ENCODE measurements at regions not wholly inside any gene's neighbourhood (a gene's known extent, or its start where the extent isn't known, plus 50 kb on each side); places are given as distances from the start of the nearest gene placed in this dataset.

DNA sequence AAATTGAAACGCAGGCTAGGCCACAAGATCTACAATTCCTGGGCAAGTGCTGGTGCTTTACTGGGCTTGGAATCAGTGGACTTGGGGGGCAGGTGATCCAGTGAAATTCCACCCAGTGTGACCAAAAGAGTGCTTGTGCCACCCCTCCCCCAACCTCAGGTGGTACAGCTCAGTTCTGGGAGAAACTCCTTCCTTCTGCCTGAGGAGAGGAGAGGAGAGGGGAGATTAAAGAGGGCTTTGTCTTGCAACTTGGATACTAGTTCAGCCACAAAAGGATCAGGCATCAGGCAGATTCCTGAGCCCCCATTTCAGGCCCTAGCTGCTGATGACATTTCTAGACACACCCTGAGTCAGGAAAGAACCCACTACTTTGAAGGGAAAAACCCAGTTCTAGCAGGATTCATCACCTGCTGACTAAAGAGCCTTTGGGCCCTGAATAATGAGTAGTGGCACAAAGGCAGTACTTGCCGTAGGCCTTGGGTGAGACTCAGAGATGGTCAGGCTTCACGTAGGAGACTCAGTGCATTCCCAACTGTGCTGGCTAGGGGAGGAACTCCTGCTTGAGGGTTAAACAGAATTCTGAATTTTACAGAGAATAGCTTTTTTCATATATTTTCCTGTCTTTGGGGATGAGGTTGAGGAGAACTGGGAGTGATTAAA is 446.7 kb downstream of the BMP2 start:
- Histone ChIP-seq H3K4me3 (ENCODE audit: low read depth in 1 of 3, low read length in 3 of 3) (no peak overlapping the region), H3K36me3 (ENCODE audit: control insufficient read depth in 4 of 4, insufficient read depth in 3 of 4, low read depth in 1 of 4, low read length in 3 of 4) (no peaks in the 10 kb centered on the region), H3K4me1 (ENCODE audit: control insufficient read depth in 4 of 4, insufficient read depth in 4 of 4, low read length in 3 of 4) (peaks cover 0 to 5% (median 1%) of the 10 kb centered on the region in 4 donors), H3K27me3 (ENCODE audit: control insufficient read depth in 4 of 4, insufficient read depth in 4 of 4, low read length in 3 of 4) (no peaks in the 10 kb centered on the region), H3K9ac (ENCODE audit: low read depth in 1 of 2, low read length in 2 of 2) (no peak overlapping the region), H3K9me3 (ENCODE audit: control insufficient read depth in 4 of 4, low read length in 3 of 4) (no peaks in the 10 kb centered on the region), H3K27ac (ENCODE audit: low read depth in 1 of 2, low read length in 2 of 2) (no peak overlapping the region)
- WGBS, result 92% methylated on average over 3 of the region's 3 CpGs
- TF ChIP-seq CTCF (IDR thresholded peaks at IDR 0.05; ENCODE audit: low read depth, low read length, missing input control) (no peak), RXRA (IDR thresholded peaks at IDR 0.05) (no peak)
- no peak for DNase-seq (ENCODE audit: low spot score)

GRCh38 chr20:7217606-7218005 is 450.1 kb downstream of the BMP2 start:
- Histone ChIP-seq H3K9me3 (ENCODE audit: control insufficient read depth in 4 of 4, low read length in 3 of 4) (peaks cover 0 to 2% (median 0%) of the 10 kb centered on the region in 4 donors), H3K4me3 (ENCODE audit: low read depth in 1 of 3, low read length in 3 of 3) (no peak overlapping the region), H3K9ac (ENCODE audit: low read depth in 1 of 2, low read length in 2 of 2) (no peak overlapping the region), H3K4me1 (ENCODE audit: control insufficient read depth in 4 of 4, insufficient read depth in 4 of 4, low read length in 3 of 4) (peaks cover 0 to 5% (median 1%) of the 10 kb centered on the region in 4 donors), H3K27me3 (ENCODE audit: control insufficient read depth in 4 of 4, insufficient read depth in 4 of 4, low read length in 3 of 4) (no peaks in the 10 kb centered on the region), H3K27ac (ENCODE audit: low read depth in 1 of 2, low read length in 2 of 2) (no peak overlapping the region), H3K36me3 (ENCODE audit: control insufficient read depth in 4 of 4, insufficient read depth in 3 of 4, low read depth in 1 of 4, low read length in 3 of 4) (no peaks in the 10 kb centered on the region)
- TF ChIP-seq YY1 (IDR thresholded peaks at IDR 0.05), result no peak
- no peak for TF ChIP-seq FOXA2 (IDR thresholded peaks at IDR 0.05)
- no peak for TF ChIP-seq MAX (IDR thresholded peaks at IDR 0.05)
- TF ChIP-seq, protein P1, sequence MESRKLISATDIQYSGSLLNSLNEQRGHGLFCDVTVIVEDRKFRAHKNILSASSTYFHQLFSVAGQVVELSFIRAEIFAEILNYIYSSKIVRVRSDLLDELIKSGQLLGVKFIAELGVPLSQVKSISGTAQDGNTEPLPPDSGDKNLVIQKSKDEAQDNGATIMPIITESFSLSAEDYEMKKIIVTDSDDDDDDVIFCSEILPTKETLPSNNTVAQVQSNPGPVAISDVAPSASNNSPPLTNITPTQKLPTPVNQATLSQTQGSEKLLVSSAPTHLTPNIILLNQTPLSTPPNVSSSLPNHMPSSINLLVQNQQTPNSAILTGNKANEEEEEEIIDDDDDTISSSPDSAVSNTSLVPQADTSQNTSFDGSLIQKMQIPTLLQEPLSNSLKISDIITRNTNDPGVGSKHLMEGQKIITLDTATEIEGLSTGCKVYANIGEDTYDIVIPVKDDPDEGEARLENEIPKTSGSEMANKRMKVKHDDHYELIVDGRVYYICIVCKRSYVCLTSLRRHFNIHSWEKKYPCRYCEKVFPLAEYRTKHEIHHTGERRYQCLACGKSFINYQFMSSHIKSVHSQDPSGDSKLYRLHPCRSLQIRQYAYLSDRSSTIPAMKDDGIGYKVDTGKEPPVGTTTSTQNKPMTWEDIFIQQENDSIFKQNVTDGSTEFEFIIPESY (IDR thresholded peaks at IDR 0.05), result no peak
- TF ChIP-seq EGR1 (IDR thresholded peaks at IDR 0.05; ENCODE audit: low read depth in 2 of 2), result no peak
- TF ChIP-seq HNF4A (conservative IDR thresholded peaks at IDR 0.05), result no peak
- no peak for TF ChIP-seq RAD21 (IDR thresholded peaks at IDR 0.05)
- TF ChIP-seq FOXA1 (IDR thresholded peaks at IDR 0.05), result no peak
- no peak for TF ChIP-seq NR2F2 (IDR thresholded peaks at IDR 0.05)
- TF ChIP-seq SP1 (IDR thresholded peaks at IDR 0.05), result no peak
- no peak for TF ChIP-seq TAF1 (conservative IDR thresholded peaks at IDR 0.05)
- TF ChIP-seq, protein P2, sequence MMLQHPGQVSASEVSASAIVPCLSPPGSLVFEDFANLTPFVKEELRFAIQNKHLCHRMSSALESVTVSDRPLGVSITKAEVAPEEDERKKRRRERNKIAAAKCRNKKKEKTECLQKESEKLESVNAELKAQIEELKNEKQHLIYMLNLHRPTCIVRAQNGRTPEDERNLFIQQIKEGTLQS (IDR thresholded peaks at IDR 0.05), result no peak
- TF ChIP-seq CTCF (IDR thresholded peaks at IDR 0.05; ENCODE audit: low read depth, low read length, missing input control), result no peak
- no peak for TF ChIP-seq HNF4G (IDR thresholded peaks at IDR 0.05)
- TF ChIP-seq JUND (IDR thresholded peaks at IDR 0.05), result no peak
- TF ChIP-seq, protein P3, sequence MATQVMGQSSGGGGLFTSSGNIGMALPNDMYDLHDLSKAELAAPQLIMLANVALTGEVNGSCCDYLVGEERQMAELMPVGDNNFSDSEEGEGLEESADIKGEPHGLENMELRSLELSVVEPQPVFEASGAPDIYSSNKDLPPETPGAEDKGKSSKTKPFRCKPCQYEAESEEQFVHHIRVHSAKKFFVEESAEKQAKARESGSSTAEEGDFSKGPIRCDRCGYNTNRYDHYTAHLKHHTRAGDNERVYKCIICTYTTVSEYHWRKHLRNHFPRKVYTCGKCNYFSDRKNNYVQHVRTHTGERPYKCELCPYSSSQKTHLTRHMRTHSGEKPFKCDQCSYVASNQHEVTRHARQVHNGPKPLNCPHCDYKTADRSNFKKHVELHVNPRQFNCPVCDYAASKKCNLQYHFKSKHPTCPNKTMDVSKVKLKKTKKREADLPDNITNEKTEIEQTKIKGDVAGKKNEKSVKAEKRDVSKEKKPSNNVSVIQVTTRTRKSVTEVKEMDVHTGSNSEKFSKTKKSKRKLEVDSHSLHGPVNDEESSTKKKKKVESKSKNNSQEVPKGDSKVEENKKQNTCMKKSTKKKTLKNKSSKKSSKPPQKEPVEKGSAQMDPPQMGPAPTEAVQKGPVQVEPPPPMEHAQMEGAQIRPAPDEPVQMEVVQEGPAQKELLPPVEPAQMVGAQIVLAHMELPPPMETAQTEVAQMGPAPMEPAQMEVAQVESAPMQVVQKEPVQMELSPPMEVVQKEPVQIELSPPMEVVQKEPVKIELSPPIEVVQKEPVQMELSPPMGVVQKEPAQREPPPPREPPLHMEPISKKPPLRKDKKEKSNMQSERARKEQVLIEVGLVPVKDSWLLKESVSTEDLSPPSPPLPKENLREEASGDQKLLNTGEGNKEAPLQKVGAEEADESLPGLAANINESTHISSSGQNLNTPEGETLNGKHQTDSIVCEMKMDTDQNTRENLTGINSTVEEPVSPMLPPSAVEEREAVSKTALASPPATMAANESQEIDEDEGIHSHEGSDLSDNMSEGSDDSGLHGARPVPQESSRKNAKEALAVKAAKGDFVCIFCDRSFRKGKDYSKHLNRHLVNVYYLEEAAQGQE (IDR thresholded peaks at IDR 0.05), result no peak
- no peak for TF ChIP-seq RXRA (IDR thresholded peaks at IDR 0.05)
- TF ChIP-seq GABPA (IDR thresholded peaks at IDR 0.05 in 1 of 2, conservative IDR thresholded peaks at IDR 0.05 in 1 of 2), result no peak
- 31% methylated on average over 1 of the region's 1 CpG for WGBS
- no peak for DNase-seq (ENCODE audit: low spot score)

Measured in liver (tissue), 8 donors.